ENCODE measurements at regions not wholly inside any gene's neighbourhood (a gene's known extent, or its start where the extent isn't known, plus 50 kb on each side); places are given as distances from the start of the nearest gene placed in this dataset.
A peak's percentile ranks its signal among the peaks of the same experiment; 100 is the strongest.

- intact Hi-C loops (cut with micrococcal nuclease; ENCODE audit: unreplicated experiment) (no loop called here), in situ Hi-C loops (cut with HindIII; ENCODE audit: low pct_unique_long_range_greater_than_20kb, low sequenced_read_pairs) (no loop called here)
- POLR2A ChIA-PET, result no interaction called here
- Histone ChIP-seq H3K9me3 (ENCODE audit: control insufficient read depth, insufficient read depth, low read depth, low read length) (no peaks in the 10 kb centered on the region), H3K36me3 (ENCODE audit: control insufficient read depth, insufficient read depth, low read length) (no peaks in the 10 kb centered on the region), H3K4me1 (ENCODE audit: control insufficient read depth, insufficient read depth, low read length) (no peaks in the 10 kb centered on the region), H3K27ac (ENCODE audit: low read length) (no peak overlapping the region), H3K27me3 (ENCODE audit: control insufficient read depth, insufficient read depth, low read length) (no peaks in the 10 kb centered on the region), H3K4me3 (ENCODE audit: low read depth in 2 of 2, low read length in 2 of 2) (no peak overlapping the region)
- ATAC-seq, result no peak
- no peak for DNase-seq (ENCODE audit: low read depth, low spot score)
- TF ChIP-seq TCF7L2 (IDR thresholded peaks at IDR 0.05; ENCODE audit: low read depth, low read length) (no peak), REST (IDR thresholded peaks at IDR 0.05; ENCODE audit: insufficient read depth in 1 of 2, low read depth in 2 of 2, low read length in 1 of 2) (peak; percentile 66 to 70; a peak in 3 of 4 replicates), POLR2AphosphoS5 (IDR thresholded peaks at IDR 0.05; ENCODE audit: low read depth, low read length) (no peak), CTCF (IDR thresholded peaks at IDR 0.05) (no peak), SIN3A (IDR thresholded peaks at IDR 0.05; ENCODE audit: borderline replicate concordance, insufficient read depth, low read depth, low read length) (no peak)
- CTCF ChIA-PET, result no interaction called here
- BruUV-seq (replicated peaks), result no TSS peak
Observed at GRCh38 chr3:44136421-44136820, 105.3 kb upstream of the TOPAZ1 start.

GRCh38 chr3:44146073-44146472 lies 95.6 kb upstream of the TOPAZ1 start:
- CTCF ChIA-PET, result no interaction called here
- Histone ChIP-seq H3K27ac (ENCODE audit: low read length) (no peak overlapping the region), H3K9me3 (ENCODE audit: control insufficient read depth, insufficient read depth, low read depth, low read length) (no peaks in the 10 kb centered on the region), H3K4me1 (ENCODE audit: control insufficient read depth, insufficient read depth, low read length) (no peaks in the 10 kb centered on the region), H3K27me3 (ENCODE audit: control insufficient read depth, insufficient read depth, low read length) (no peaks in the 10 kb centered on the region), H3K36me3 (ENCODE audit: control insufficient read depth, insufficient read depth, low read length) (no peaks in the 10 kb centered on the region), H3K4me3 (ENCODE audit: low read depth in 2 of 2, low read length in 2 of 2) (no peak overlapping the region)
- DNase-seq (ENCODE audit: low read depth, low spot score) (no peak), ATAC-seq (no peak)
- BruUV-seq (replicated peaks), result no TSS peak
- in situ Hi-C loops (cut with HindIII; ENCODE audit: low pct_unique_long_range_greater_than_20kb, low sequenced_read_pairs), result no loop called here
- POLR2A ChIA-PET, result no interaction called here
- TF ChIP-seq SIN3A (IDR thresholded peaks at IDR 0.05; ENCODE audit: borderline replicate concordance, insufficient read depth, low read depth, low read length) (no peak), REST (IDR thresholded peaks at IDR 0.05; ENCODE audit: insufficient read depth in 1 of 2, low read depth in 2 of 2, low read length in 1 of 2) (no peak), POLR2AphosphoS5 (IDR thresholded peaks at IDR 0.05; ENCODE audit: low read depth, low read length) (no peak), TCF7L2 (IDR thresholded peaks at IDR 0.05; ENCODE audit: low read depth, low read length) (no peak), CTCF (IDR thresholded peaks at IDR 0.05) (no peak)
- intact Hi-C loops (cut with micrococcal nuclease; ENCODE audit: unreplicated experiment), result no loop called here

Measured in Panc1 (cell line).